OCI-LY7 (cell line): ENCODE measurements at regions not wholly inside any gene's neighbourhood (a gene's known extent, or its start where the extent isn't known, plus 50 kb on each side); places are given as distances from the start of the nearest gene placed in this dataset.

Experiments
- BruUV-seq: library from RNA; stranded (reverse); fragments of 400-500 nt; replicated peaks from 2 replicates; lab custom pipeline; 2021; lab: Mats Ljungman, UMichigan
- CTCF ChIA-PET: fragments of 300-600 bp; sonication (Branson Sonifier 250); formaldehyde crosslinking; loops from one replicate; lab custom pipeline; 2022; ENCODE audit warnings: antibody characterized with exemption; ENCODE audit not compliant: unreplicated experiment; lab: Charles Lee
- POLR2A ChIA-PET: fragments of 300-600 bp; sonication (Branson Sonifier 250); formaldehyde crosslinking; loops from one replicate; lab custom pipeline; 2022; ENCODE audit warnings: antibody characterized with exemption; lab: Charles Lee
- DNase-seq: peaks from one replicate; pipeline ENCODE4 v3.0.0-alpha.2; 2015; ENCODE audit warnings: low spot score
- H2AFZ ChIP-seq: fragments of 200-600 bp; sonication (generic), shearing (Covaris generic); 2 replicates; pipeline ENCODE4 v1.6.1; 2014; ENCODE audit warnings: mild to moderate bottlenecking, antibody characterized with exemption, low read length, moderate library complexity
- H3K27ac ChIP-seq: fragments of 200-600 bp; sonication (generic); 2 replicates; pipeline ENCODE4 v1.5.1; 2014; ENCODE audit warnings: mixed run types, low read depth, mild to moderate bottlenecking, moderate library complexity, low read length, inconsistent platforms; ENCODE audit not compliant: poor library complexity, severe bottlenecking
- H3K36me3 ChIP-seq: fragments of 200-600 bp; sonication (generic); 2 replicates; pipeline ENCODE4 v1.6.1; 2014; ENCODE audit warnings: mild to moderate bottlenecking, antibody characterized with exemption, low read length, moderate library complexity, mixed read lengths; ENCODE audit not compliant: insufficient read depth
- H3K4me1 ChIP-seq: fragments of 200-600 bp; sonication (generic); 2 replicates; pipeline ENCODE4 v1.5.1; 2014; ENCODE audit warnings: mild to moderate bottlenecking, low read length; ENCODE audit not compliant: insufficient read depth, poor library complexity, severe bottlenecking
- H3K4me2 ChIP-seq: fragments of 200-600 bp; sonication (generic); 2 replicates; pipeline ENCODE4 v1.6.1; 2014; ENCODE audit warnings: mild to moderate bottlenecking, low read length
- H3K4me3 ChIP-seq: fragments of 200-600 bp; sonication (generic); 2 replicates; pipeline ENCODE4 v1.5.1; 2014; ENCODE audit warnings: mild to moderate bottlenecking, low read depth, low read length; ENCODE audit not compliant: poor library complexity, severe bottlenecking
- H3K79me2 ChIP-seq: fragments of 200-600 bp; sonication (generic); 2 replicates; pipeline ENCODE4 v1.6.1; 2016; ENCODE audit warnings: low read depth, mild to moderate bottlenecking, low read length, moderate library complexity, mixed read lengths; ENCODE audit not compliant: insufficient read depth
- H3K9me2 ChIP-seq: fragments of 200-600 bp; sonication (generic); 2 replicates; pipeline ENCODE4 v1.6.1; 2016; ENCODE audit warnings: mild to moderate bottlenecking, low read length, mixed read lengths; ENCODE audit not compliant: insufficient read depth
- H3K9me3 ChIP-seq: fragments of 200-600 bp; sonication (generic); 2 replicates; pipeline ENCODE4 v1.6.1; 2014; ENCODE audit warnings: mild to moderate bottlenecking, mixed run types, low read length, mixed read lengths
- H4K20me1 ChIP-seq: fragments of 200-600 bp; sonication (generic); 2 replicates; pipeline ENCODE4 v1.6.1; 2014; ENCODE audit warnings: mild to moderate bottlenecking, antibody characterized with exemption, low read length, moderate library complexity, mixed read lengths; ENCODE audit not compliant: insufficient read depth
- EZH2phosphoT487 ChIP-seq: fragments of 200-600 bp; sonication (generic); IDR thresholded peaks from 2 replicates; pipeline ENCODE4 v1.6.1; 2018; ENCODE audit warnings: low read depth, borderline replicate concordance, mild to moderate bottlenecking, mixed run types, antibody characterized with exemption, low read length, moderate library complexity, mixed read lengths
- intact Hi-C: fragments of 100-400 bp; cut with micrococcal nuclease; formaldehyde crosslinking; loops from one replicate; pipeline ENCODE4 v1.10.0; 2022; ENCODE audit not compliant: unreplicated experiment
- TF ChIP-seq, protein P1 (sequence below): fragments of 200-600 bp; sonication (generic); conservative IDR thresholded peaks from 2 replicates; pipeline ENCODE4 v1.5.1; 2014; ENCODE audit warnings: mild to moderate bottlenecking, antibody characterized with exemption, low read length, moderate library complexity, mixed read lengths

- BruUV-seq, result no TSS peak
- H3K9me2 ChIP-seq, result no peaks in the 10 kb centered on the region
- TF ChIP-seq EZH2phosphoT487, result no peak
- TF ChIP-seq, protein P1, sequence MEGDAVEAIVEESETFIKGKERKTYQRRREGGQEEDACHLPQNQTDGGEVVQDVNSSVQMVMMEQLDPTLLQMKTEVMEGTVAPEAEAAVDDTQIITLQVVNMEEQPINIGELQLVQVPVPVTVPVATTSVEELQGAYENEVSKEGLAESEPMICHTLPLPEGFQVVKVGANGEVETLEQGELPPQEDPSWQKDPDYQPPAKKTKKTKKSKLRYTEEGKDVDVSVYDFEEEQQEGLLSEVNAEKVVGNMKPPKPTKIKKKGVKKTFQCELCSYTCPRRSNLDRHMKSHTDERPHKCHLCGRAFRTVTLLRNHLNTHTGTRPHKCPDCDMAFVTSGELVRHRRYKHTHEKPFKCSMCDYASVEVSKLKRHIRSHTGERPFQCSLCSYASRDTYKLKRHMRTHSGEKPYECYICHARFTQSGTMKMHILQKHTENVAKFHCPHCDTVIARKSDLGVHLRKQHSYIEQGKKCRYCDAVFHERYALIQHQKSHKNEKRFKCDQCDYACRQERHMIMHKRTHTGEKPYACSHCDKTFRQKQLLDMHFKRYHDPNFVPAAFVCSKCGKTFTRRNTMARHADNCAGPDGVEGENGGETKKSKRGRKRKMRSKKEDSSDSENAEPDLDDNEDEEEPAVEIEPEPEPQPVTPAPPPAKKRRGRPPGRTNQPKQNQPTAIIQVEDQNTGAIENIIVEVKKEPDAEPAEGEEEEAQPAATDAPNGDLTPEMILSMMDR, result no peak
- no peaks in the 10 kb centered on the region for H3K9me3 ChIP-seq
- H3K4me2 ChIP-seq, result no peak overlapping the region
- no peak overlapping the region for H3K27ac ChIP-seq
- intact Hi-C loops, result no loop called here
- no peaks in the 10 kb centered on the region for H3K79me2 ChIP-seq
- ChIA-PET POLR2A (interaction anchor here (0.7 kb wide), 2 partner anchors 1017 to 1217 kb away, joined by 5 to 7 read pairs; no protein-coding TSS in a partner anchor), CTCF (no interaction called here)
- H2AFZ ChIP-seq, result no peak overlapping the region
- H3K36me3 ChIP-seq, result no peaks in the 10 kb centered on the region
- no peaks in the 10 kb centered on the region for H4K20me1 ChIP-seq
- H3K4me3 ChIP-seq, result no peak overlapping the region
- H3K4me1 ChIP-seq, result no peaks in the 10 kb centered on the region
- DNase-seq, result no peak
Observed at GRCh38 chr3:117106396-117106795, 396.8 kb downstream of the TUSC7 start.

GRCh38 chr3:117107946-117108345 is 398.4 kb downstream of the TUSC7 start:
- DNase-seq, result no peak
- Histone ChIP-seq H3K4me2 (no peak overlapping the region), H2AFZ (no peak overlapping the region), H3K9me2 (no peaks in the 10 kb centered on the region), H3K36me3 (no peaks in the 10 kb centered on the region), H4K20me1 (no peaks in the 10 kb centered on the region), H3K4me1 (no peaks in the 10 kb centered on the region), H3K27ac (no peak overlapping the region), H3K79me2 (no peaks in the 10 kb centered on the region), H3K4me3 (no peak overlapping the region), H3K9me3 (no peaks in the 10 kb centered on the region)
- intact Hi-C loops, result no loop called here
- ChIA-PET CTCF (no interaction called here), POLR2A (no interaction called here)
- no peak for TF ChIP-seq EZH2phosphoT487
- TF ChIP-seq, protein P1, result no peak
- BruUV-seq, result no TSS peak

GRCh38 chr3:117109178-117109577 is 399.6 kb downstream of the TUSC7 start:
- Histone ChIP-seq H3K27ac (no peak overlapping the region), H3K4me3 (no peak overlapping the region), H3K4me1 (no peaks in the 10 kb centered on the region), H3K79me2 (no peaks in the 10 kb centered on the region), H3K9me3 (no peaks in the 10 kb centered on the region), H2AFZ (no peak overlapping the region), H3K36me3 (no peaks in the 10 kb centered on the region), H3K4me2 (no peak overlapping the region), H4K20me1 (no peaks in the 10 kb centered on the region), H3K9me2 (no peaks in the 10 kb centered on the region)
- no TSS peak for BruUV-seq
- no peak for DNase-seq
- TF ChIP-seq, protein P1, result no peak
- POLR2A ChIA-PET, result no interaction called here
- CTCF ChIA-PET, result no interaction called here
- intact Hi-C loops, result no loop called here
